ENCODE measurements at regions not wholly inside any gene's neighbourhood (a gene's known extent, or its start where the extent isn't known, plus 50 kb on each side); places are given as distances from the start of the nearest gene placed in this dataset.

DNA sequence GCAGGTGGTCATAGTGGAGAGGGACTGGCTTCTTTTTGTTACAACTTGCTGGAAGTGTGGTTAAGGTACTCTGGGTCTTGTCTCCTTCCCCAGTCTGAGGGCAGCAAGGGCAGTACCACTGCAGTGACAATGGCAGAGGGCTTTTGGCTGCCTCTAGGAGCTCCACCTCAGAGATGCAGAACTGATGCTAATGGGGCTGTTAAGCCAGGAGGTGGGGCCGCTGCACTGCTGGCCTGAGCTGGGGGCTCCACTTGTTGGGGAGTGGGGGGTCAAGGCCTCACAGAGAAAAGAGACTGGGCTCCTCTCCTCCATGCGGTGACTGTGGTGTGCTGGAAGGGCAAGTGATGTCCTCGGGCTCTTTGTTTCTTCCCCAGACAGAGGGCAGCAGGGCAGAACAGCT, 135.7 kb downstream of the DSEL start:
- DNase-seq (ENCODE audit: low read depth in 2 of 2), result no peak

DNA sequence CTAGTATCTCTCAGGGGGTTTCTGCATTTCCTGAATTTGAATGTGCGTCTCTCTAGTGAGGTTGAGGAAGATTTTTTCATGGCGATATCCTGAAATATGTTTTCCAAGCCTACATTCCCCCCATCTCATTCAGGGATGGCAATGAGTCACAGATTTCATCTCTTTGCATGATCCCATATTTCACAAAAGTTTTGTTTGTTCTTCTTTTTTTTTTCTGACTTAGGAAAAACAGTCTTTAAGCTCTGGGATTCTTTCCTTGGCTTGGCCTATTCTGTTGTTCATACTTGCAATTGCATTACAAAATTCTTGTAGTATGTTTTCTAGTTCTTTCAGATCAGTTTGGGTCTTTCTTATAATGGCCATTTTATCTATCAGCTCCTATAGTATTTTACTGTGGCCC, 136.5 kb downstream of the DSEL start:
- no peak for DNase-seq (ENCODE audit: low read depth in 2 of 2)

DNA sequence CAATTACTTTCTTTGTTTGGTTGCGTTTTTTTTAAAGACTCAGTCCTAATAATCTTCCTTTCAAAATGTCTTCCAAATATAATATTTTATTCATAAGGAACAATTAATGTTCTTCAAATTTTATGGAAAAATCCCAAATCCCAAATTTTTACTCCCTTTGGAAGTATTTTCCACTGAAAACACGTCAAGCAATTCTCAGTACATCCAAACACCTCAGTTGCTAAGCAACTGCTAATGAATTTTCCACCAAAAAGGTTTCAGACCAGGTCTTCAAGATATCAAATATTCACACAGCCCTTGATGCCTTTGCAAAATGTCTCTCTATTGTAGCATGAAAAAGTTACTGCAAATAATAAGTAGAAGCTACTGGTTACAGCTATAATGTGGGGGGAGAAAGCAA, 140.1 kb downstream of the DSEL start:
- no peak for DNase-seq (ENCODE audit: low read depth in 2 of 2)

GRCh38 chr18:67373636-67374035, 142.9 kb downstream of the DSEL start:
- DNase-seq (ENCODE audit: low read depth in 2 of 2), result no peak

DNA sequence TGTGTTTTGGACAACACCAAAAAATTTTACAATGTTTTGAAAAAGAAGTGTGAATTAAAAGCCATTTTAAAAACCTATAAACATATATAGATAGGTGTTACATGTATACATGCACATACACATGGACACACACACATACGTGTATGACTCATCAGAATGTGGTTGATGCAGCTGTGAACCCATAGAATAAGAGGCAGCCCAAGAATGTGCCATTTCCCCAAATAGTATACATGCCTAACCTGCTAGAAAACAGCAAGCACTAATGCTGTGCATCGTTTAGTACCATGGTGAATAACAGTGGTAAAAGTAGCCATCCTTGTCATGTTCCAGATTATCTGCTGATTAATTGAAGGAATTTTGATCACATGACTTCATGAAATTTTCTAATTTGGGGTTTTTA, 149.0 kb downstream of the DSEL start:
- DNase-seq (ENCODE audit: low read depth in 2 of 2), result no peak

GRCh38 chr18:67363694-67364093, 152.8 kb downstream of the DSEL start:
- no peak for DNase-seq (ENCODE audit: low read depth in 2 of 2)

DNA sequence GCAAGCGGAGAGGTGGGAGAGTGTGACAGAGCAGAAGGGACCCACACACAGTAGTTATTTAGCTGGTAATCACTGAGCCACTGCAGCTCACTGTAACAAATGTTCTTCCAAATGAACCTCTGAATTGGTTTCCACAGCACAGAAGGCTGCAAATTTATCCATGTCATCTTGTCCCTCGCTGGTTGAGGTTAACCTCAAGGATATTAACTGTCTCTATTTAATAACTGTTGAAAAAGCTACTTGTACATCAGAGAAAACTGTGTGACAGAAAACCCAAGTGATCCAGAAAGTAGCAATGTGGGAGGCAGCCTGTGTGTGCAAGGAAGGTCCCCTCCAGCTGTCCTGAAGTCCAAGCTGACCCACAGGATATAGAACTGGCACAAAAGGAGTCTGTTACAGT, 153.6 kb downstream of the DSEL start:
- DNase-seq (ENCODE audit: low read depth in 2 of 2), result no peak

DNA sequence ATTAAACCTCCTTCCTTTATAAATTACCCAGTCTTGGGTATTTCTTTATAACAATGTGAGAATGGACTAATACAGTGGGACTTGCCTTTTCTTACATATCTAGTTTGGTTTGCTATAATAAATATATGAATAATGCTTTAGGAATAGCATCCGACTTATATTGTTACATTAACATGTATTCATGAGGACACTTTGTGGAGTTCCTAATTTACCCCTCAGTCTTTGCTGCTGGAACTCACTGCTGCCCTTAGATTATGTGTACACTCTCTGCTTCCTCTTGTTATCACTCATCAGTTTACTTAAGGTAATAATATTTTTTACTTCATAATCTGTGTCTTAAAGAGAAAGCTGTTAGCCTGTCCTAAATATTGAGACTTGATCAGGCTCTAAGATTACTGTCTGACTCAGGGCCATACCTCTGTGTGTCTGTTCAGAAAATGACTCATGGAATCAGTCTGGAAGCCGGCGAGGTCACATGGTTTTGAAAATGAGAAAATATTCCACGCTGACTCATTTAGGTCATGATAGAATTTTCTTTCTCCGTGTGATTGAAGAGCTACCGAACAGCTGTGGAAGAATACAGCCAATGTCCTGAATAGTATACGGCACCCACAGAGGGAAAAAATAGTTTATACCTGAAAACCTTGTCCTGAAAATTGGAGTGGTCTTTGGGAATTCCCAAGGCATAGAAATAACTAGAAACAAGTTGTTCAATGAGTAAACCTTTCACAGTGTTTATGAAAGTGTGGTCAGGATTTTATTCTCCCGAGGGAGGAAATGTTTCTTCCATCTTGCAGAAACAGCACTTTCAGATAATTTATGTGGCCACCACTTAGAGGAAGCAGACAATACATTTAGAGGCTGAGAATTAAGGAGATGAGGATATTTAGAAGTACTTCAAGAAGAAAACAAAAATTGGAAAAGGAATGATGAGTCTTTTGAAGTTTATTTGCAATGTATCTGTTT, 156.4 kb downstream of the DSEL start:
- no peak for DNase-seq (ENCODE audit: low read depth in 2 of 2)

DNA sequence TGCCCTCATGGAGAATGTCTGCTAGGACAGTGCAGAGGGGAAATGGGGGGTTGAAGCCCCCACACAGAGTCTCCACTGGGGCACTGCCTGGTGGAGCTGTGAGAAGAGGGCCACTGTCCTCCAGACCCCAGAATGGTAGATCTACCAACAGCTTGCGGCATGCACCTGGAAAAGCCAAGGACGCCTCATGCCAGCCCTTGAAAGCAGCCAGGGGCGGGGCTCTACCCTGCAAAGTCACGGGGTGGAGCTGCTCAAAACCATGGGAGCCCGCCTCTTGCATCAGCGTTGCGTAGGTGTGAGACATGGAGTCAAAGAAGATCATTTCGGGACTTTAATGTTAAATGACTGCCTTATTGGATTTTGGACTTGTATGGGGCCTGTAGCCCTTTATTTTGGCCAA, 157.6 kb downstream of the DSEL start:
- DNase-seq (ENCODE audit: low read depth in 2 of 2), result no peak

- DNase-seq (ENCODE audit: low read depth in 2 of 2), result no peak
Measured at GRCh38 chr18:67354692-67355091, 161.8 kb downstream of the DSEL start.

DNA sequence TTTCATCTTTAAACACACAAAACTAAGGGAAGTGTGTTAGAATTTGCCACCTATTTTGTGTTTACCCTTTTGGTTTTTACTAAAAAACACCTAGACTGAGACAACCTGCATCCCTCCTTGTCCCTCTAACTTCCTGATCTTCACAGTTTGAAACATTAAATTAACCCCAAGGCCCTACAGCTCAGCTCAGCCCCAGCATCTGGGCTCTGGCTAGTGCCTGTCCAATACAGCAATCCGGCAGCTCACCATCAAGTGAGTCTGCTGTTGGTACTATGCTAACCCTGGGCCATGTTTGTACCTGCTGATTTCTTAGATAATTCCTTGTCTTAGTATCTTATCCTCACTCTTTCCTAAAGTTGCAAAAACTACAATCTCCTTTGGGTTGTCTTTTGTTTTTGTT, 162.4 kb downstream of the DSEL start:
- DNase-seq (ENCODE audit: low read depth in 2 of 2), result no peak

DNA sequence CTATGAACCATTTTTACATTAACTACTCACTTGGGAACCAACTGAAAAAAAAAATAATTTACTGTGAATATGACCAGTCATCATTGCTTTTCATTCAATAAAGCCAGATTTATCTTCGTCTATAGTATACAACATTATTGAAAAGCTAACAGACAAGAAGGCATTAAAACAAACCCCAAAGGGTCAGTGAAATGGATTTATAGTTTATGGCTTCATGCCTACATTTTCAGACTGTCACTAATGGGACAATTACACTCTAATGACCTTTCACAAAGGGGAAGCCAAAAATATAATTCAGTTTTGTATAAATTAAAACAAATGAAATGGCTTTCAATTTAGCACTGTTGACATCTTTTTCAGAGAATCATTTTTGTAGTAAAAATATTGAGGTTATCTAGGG, 169.1 kb downstream of the DSEL start:
- no peak for DNase-seq (ENCODE audit: low read depth in 2 of 2)

GRCh38 chr18:67342159-67342558, 174.4 kb downstream of the DSEL start:
- no peak for DNase-seq (ENCODE audit: low read depth in 2 of 2)

DNA sequence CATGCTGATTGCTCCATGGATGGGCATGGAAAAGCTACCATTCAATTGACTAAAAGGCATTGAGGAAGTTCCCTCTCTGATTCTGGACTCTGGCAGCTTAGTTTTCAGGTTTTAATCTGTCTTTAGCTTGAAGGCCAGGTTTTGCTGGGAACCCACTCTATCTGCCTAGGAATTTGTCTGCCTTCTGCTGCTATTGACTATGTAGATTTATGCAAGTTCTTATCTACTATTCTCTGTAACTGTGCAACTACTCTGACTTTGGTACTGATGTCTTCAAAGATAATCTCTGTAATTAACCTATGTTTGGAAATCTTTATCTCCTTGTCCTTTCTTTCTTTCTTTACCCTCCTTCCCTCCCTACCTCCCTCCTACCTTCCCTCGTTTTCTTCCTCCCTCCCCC, 178.8 kb downstream of the DSEL start:
- DNase-seq (ENCODE audit: low read depth in 2 of 2), result no peak

GRCh38 chr18:67331857-67332256, 184.7 kb downstream of the DSEL start:
- DNase-seq (ENCODE audit: low read depth in 2 of 2), result no peak

DNA sequence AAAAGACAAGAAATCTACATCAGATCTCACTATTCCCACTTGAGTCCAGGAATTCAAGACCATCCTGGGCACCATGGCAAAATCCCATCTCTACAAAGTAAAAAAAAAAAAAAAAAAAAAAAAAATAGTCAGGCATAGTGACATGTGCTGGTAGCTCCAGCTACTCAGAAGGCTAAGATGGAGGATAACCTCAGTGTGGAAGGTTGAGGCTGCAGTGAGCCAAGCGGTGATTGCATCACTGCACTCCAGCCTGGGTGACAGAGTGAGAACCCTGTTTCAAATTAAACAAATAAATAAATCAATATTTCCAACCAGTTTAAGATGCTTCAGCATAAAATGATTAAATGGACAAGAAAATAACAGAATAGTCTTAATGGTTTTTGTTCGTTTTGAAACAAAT, 197.4 kb downstream of the DSEL start:
- DNase-seq (ENCODE audit: low read depth in 2 of 2), result no peak

DNA sequence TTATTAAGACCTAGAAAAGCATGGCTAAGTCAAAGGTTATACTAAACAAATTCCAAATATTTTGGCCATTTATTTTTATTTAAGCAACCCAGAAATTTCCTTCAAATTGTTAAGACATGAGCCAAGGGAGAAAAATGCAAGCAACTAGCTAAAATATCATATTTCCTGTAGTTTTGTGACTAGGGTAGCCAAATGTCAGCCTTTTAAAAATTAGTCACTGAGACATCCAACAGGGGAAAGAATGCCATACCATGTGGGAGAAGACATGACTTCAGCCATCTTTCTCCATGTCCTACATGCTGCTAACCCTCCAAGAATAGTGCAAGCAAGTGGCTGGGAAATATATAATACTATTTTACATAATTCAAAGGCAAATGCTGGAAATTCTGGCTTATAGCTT, 197.9 kb downstream of the DSEL start:
- DNase-seq (ENCODE audit: low read depth in 2 of 2), result no peak

- no peak for DNase-seq (ENCODE audit: low read depth in 2 of 2)
Measured at GRCh38 chr18:67310826-67311225, 205.7 kb downstream of the DSEL start.

GRCh38 chr18:67308819-67309218, 207.7 kb downstream of the DSEL start:
- no peak for DNase-seq (ENCODE audit: low read depth in 2 of 2)

DNA sequence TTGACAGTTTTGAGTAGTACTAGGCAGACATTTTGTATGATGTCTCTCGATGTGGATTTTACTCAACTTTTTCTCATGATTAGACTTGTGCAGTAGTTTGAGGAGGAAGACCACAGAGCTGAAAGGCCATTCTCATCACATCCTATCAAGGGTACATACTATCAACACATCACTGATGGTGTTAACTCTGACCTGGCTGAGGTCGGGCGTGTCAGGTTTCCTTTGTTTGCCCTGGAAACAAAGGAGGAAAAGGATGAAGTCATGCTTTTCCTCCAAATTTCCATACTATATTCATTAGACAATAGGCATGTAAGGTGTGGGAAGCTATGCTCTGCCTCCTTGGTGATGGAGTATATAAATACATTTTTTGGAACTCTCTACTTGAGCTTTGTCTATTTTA, 211.1 kb downstream of the DSEL start:
- DNase-seq (ENCODE audit: low read depth in 2 of 2), result no peak

DNA sequence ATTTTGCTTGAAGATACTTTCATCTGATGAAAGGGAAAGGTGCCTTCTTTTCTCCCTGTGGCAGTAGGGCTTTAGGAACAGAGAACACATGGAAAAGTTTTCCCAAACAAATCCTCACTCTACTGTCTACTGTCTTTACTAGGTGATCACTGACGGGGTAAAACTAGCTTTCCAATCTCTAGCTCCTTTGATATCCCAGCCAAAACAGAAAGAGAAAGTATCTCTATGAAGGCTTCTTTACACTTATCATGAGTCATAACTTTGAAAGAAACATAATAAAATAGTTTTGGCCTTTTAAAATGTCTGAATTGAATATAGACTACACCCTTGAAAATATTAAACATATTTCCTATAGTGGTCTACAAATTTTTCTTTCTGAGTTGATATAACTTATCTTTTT, 214.5 kb downstream of the DSEL start:
- DNase-seq (ENCODE audit: low read depth in 2 of 2), result no peak

DNA sequence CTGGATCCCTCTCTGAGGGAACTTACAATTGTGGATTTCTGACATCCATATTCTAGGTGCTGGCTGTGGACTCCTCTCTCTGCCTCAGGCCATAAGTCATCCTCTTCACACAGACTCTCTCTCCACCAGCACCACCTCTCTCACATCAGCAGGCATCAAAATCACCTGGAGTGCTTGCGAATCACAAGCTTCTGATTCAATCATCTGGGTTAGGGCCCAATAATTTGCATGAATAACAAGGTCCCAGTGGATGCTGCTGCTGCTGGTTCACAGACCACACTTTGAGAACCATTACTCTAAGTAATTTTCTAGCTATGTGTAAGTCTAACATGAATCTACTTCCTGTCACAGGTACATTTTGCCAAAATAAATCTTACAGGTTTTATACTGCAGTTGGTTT, 214.9 kb downstream of the DSEL start:
- no peak for DNase-seq (ENCODE audit: low read depth in 2 of 2)

- no peak for DNase-seq (ENCODE audit: low read depth in 2 of 2)
Measured at GRCh38 chr18:67300498-67300897, 216.0 kb downstream of the DSEL start.

DNA sequence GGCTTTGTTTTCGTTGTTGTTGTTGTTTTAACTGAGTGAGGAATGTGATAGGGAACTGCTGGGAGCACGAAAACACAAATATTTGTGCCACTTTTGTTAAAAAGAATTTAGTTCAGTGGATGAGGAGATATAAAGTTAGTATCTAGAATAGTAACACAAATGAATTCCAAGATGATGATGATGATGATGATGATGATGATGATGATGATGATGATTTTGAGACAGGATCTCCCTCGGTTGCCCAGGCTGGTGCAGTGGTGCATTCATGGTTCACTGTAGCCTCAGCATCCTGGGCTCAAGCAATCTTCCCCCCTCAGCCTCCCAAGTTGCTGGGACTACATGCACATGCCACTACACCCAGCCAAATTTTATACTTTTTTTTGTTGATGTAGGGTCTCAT, 223.7 kb downstream of the DSEL start:
- no peak for DNase-seq (ENCODE audit: low read depth in 2 of 2)
